Mesendoderm (in vitro differentiated cells): ENCODE measurements at regions not wholly inside any gene's neighbourhood (a gene's known extent, or its start where the extent isn't known, plus 50 kb on each side); places are given as distances from the start of the nearest gene placed in this dataset.
"Not testable (repeated sequence)": the region's sequence is repeated elsewhere in the genome, so short reads cannot be mapped to it uniquely, and the experiment has no call there.

Experiments used
- DNase-seq: peaks from one replicate; pipeline ENCODE4 v3.0.0; 2013
- H2AK5ac ChIP-seq: 2 replicates; pipeline ENCODE4 v1.6.1; 2013; ENCODE audit warnings: low read length, inconsistent platforms
- H2BK120ac ChIP-seq: 2 replicates; pipeline ENCODE4 v1.6.1; 2013; ENCODE audit warnings: low read depth, mild to moderate bottlenecking, low read length, moderate library complexity, mixed read lengths
- H2BK15ac ChIP-seq: replicated peaks from 2 replicates; pipeline ENCODE4 v1.6.1; 2013; ENCODE audit warnings: low read depth, mild to moderate bottlenecking, moderate library complexity
- H2BK5ac ChIP-seq: 2 replicates; pipeline ENCODE4 v1.6.1; 2013; ENCODE audit warnings: low read length, inconsistent platforms
- H3K18ac ChIP-seq: 2 replicates; pipeline ENCODE4 v1.6.1; 2013; ENCODE audit warnings: mild to moderate bottlenecking, low read length, mixed read lengths
- H3K23ac ChIP-seq: one replicate; pipeline ENCODE4 v1.6.1; 2013; ENCODE audit warnings: low read length
- H3K27ac ChIP-seq: 2 replicates; pipeline ENCODE4 v1.5.1; 2013; ENCODE audit warnings: low read depth, mild to moderate bottlenecking, inconsistent platforms, low read length, moderate library complexity
- H3K27me3 ChIP-seq: 2 replicates; pipeline ENCODE4 v1.6.1; 2013; ENCODE audit warnings: low read length, control low read depth, mild to moderate bottlenecking, inconsistent platforms; ENCODE audit not compliant: insufficient read depth, poor library complexity
- H3K36me3 ChIP-seq: 2 replicates; pipeline ENCODE4 v1.6.1; 2013; ENCODE audit warnings: low read length, inconsistent platforms; ENCODE audit not compliant: control insufficient read depth, insufficient read depth
- H3K4ac ChIP-seq: one replicate; pipeline ENCODE4 v1.6.1; 2013; ENCODE audit warnings: low read depth, mild to moderate bottlenecking, low read length, moderate library complexity
- H3K4me1 ChIP-seq: 2 replicates; pipeline ENCODE4 v1.6.1; 2013; ENCODE audit warnings: low read depth, low read length, inconsistent platforms; ENCODE audit not compliant: control insufficient read depth
- H3K4me2 ChIP-seq: 2 replicates; pipeline ENCODE4 v1.6.1; 2013; ENCODE audit warnings: low read length
- H3K4me3 ChIP-seq: 2 replicates; pipeline ENCODE4 v1.5.1; 2013; ENCODE audit warnings: mild to moderate bottlenecking, low read length
- H3K56ac ChIP-seq: one replicate; pipeline ENCODE4 v1.6.1; 2013; ENCODE audit warnings: low read length
- H3K79me1 ChIP-seq: 2 replicates; pipeline ENCODE4 v1.6.1; 2013; ENCODE audit warnings: low read length, inconsistent platforms
- H3K79me2 ChIP-seq: 2 replicates; pipeline ENCODE4 v1.6.1; 2013; ENCODE audit warnings: mild to moderate bottlenecking, low read length; ENCODE audit not compliant: control insufficient read depth, insufficient read depth
- H3K9ac ChIP-seq: 2 replicates; pipeline ENCODE4 v1.6.1; 2013; ENCODE audit warnings: low read length, inconsistent platforms
- H4K5ac ChIP-seq: one replicate; pipeline ENCODE4 v1.6.1; 2013; ENCODE audit warnings: low read length
- H4K8ac ChIP-seq: one replicate; pipeline ENCODE4 v1.6.1; 2013; ENCODE audit warnings: low read depth, mild to moderate bottlenecking, control low read depth, low read length, moderate library complexity
- WGBS: extraction: QIAGEN DNeasy Blood & Tissue Kit; methylation state at CpG from one replicate; pipeline ENCODE4 v1.1.7; 2013; ENCODE audit warnings: low lambda C conversion rate, missing lambda C conversion rate; ENCODE audit not compliant: insufficient coverage; ENCODE audit errors: extremely low coverage; 5-methylcytosine and 5-hydroxymethylcytosine counted together

DNA sequence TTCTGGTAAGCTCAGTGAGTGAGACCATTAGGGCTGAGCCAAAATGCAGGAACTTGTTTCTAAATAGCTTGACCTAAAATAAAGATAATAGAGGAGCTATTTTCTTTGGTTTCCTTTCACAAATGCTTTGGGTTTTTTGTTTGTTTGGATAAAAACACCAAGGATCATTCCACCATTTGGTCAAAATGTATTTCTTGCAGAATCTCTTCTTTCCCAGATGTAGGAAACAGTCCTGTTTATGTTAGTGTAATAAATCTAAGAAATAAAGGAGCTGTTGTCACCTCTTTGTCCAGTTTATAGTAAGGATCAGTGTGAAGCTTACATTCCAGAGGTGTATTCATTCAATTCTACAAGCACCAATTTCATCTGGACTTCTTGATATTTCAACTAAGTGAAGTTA is 297.8 kb downstream of the GJA1 start:
- Histone ChIP-seq H3K4ac (no peak overlapping the region), H4K8ac (no peak overlapping the region), H3K27me3 (no peaks in the 10 kb centered on the region), H3K4me1 (no peaks in the 10 kb centered on the region), H3K36me3 (no peaks in the 10 kb centered on the region), H3K18ac (no peak overlapping the region), H4K5ac (no peak overlapping the region), H3K56ac (no peak overlapping the region), H2AK5ac (no peak overlapping the region), H3K27ac (no peak overlapping the region), H2BK5ac (no peak overlapping the region), H3K4me2 (no peak overlapping the region), H2BK15ac (no peak overlapping the region), H3K9ac (no peak overlapping the region), H3K79me1 (no peaks in the 10 kb centered on the region), H2BK120ac (no peak overlapping the region), H3K79me2 (no peaks in the 10 kb centered on the region), H3K4me3 (no peak overlapping the region), H3K23ac (no peak overlapping the region)
- no peak for DNase-seq

DNA sequence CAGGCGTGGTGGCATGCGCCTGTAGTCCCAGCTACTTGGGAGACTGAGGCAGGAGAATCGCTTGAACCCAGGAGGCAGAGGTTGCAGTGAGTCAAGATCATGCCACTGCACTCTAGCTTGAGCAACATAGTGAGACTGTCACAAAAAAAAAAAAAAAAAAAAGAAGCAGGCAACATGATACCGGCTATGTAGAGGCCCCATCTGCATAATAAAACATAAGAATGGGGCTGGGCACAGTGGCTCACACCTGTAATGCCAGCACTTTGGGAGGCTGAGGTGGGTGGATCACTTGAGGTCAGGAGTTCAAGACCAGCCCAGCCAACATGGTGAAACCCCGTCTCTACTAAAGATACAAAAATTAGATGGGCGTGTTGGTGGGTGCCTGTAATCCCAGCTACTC is 304.7 kb downstream of the GJA1 start:
- WGBS, result no CpG with 5 or more reads among the region's 6 CpGs
- not testable (repeated sequence) for H3K36me3 ChIP-seq, H3K79me1 ChIP-seq, H3K9ac ChIP-seq, H3K56ac ChIP-seq, H4K5ac ChIP-seq, H3K4me2 ChIP-seq, H2BK5ac ChIP-seq, H4K8ac ChIP-seq, H2AK5ac ChIP-seq, H3K79me2 ChIP-seq, H3K23ac ChIP-seq, DNase-seq, H3K4me3 ChIP-seq, H2BK15ac ChIP-seq, H2BK120ac ChIP-seq, H3K4me1 ChIP-seq, H3K27me3 ChIP-seq, H3K4ac ChIP-seq, H3K27ac ChIP-seq, H3K18ac ChIP-seq

DNA sequence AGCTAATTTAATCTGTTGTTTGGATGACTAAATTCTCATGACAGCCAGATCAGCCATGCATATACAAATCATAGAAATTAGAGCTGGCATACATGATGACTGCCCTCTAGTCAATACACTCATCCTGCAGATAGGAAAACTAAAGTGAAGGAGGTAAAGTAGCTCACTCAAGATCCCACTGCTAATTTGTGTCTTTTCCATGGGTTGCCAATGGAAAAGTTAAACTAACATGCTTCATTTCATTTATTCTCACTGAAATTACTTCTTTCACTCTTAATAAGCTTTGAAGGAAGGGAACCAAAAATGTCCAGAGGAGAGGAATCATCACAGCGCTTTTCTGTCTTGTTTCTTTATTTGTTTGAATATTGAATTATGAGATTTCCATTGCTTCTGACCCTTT is 308.2 kb downstream of the GJA1 start:
- no peak overlapping the region for H2BK15ac ChIP-seq
- H2BK120ac ChIP-seq, result no peak overlapping the region
- WGBS, result no CpG with 5 or more reads among the region's 1 CpG
- H2AK5ac ChIP-seq, result no peak overlapping the region
- no peak overlapping the region for H3K27ac ChIP-seq
- H4K8ac ChIP-seq, result no peak overlapping the region
- H3K36me3 ChIP-seq, result no peaks in the 10 kb centered on the region
- H3K79me1 ChIP-seq, result no peaks in the 10 kb centered on the region
- H3K4me1 ChIP-seq, result peaks cover 2% of the 10 kb centered on the region
- no peak for DNase-seq
- no peak overlapping the region for H2BK5ac ChIP-seq
- no peak overlapping the region for H3K23ac ChIP-seq
- H3K4me2 ChIP-seq, result no peak overlapping the region
- H3K9ac ChIP-seq, result no peak overlapping the region
- H3K56ac ChIP-seq, result no peak overlapping the region
- no peaks in the 10 kb centered on the region for H3K27me3 ChIP-seq
- H3K4me3 ChIP-seq, result no peak overlapping the region
- no peaks in the 10 kb centered on the region for H3K79me2 ChIP-seq
- no peak overlapping the region for H4K5ac ChIP-seq
- H3K4ac ChIP-seq, result no peak overlapping the region
- H3K18ac ChIP-seq, result no peak overlapping the region

DNA sequence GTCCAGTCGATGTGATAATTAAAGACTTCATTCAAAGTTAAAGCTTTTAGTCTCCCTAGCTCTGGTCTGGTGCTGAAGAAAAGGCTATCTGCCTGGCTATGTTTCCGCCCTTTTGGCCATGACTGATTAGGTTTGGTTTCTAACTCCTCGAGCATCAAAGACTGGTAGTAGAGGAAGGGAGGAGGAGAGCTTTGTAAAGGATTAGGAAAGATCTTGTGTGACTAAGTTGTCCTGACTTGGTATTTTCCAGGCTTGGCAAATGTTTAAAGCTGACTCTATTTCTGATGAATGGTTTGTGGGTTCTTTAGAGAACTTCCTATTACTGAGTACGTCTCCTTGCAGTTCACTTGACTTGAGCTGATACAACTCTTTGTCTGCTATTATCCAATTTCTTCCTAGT is 312.9 kb downstream of the GJA1 start:
- Histone ChIP-seq H3K4ac (no peak overlapping the region), H2BK120ac (no peak overlapping the region), H3K23ac (no peak overlapping the region), H3K4me3 (no peak overlapping the region), H3K79me1 (no peaks in the 10 kb centered on the region), H3K4me2 (no peak overlapping the region), H3K27ac (no peak overlapping the region), H3K9ac (no peak overlapping the region), H2AK5ac (no peak overlapping the region), H4K5ac (no peak overlapping the region), H3K79me2 (no peaks in the 10 kb centered on the region), H3K18ac (no peak overlapping the region), H4K8ac (no peak overlapping the region), H2BK5ac (no peak overlapping the region), H3K4me1 (peaks cover 2% of the 10 kb centered on the region), H2BK15ac (no peak overlapping the region), H3K56ac (no peak overlapping the region), H3K27me3 (no peaks in the 10 kb centered on the region), H3K36me3 (no peaks in the 10 kb centered on the region)
- no CpG with 5 or more reads among the region's 4 CpGs for WGBS
- peak; percentile 16 for DNase-seq

DNA sequence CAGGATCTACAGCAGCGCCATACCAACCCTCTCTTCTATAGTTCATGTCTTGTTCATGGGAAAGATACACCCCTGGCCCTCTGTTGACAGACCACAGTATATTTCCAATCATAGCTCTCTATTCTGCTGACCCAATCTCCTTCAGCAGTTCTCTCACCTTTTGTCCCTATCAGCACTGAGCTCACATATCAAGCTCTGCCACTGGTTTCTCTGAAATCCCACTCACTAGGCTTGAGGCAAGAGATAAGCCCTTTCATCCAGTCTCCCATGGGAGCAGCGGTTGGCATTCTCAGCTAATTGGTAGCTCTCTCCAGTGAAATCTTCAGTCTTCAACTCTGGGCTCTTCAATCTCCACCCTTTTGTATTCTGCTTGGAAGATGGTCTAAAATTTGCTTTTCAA is 313.4 kb downstream of the GJA1 start:
- no peak overlapping the region for H2BK120ac ChIP-seq
- H3K79me2 ChIP-seq, result no peaks in the 10 kb centered on the region
- no peak overlapping the region for H3K4ac ChIP-seq
- H3K9ac ChIP-seq, result no peak overlapping the region
- H2AK5ac ChIP-seq, result no peak overlapping the region
- H4K8ac ChIP-seq, result no peak overlapping the region
- no peak overlapping the region for H3K18ac ChIP-seq
- no CpG with 5 or more reads among the region's 2 CpGs for WGBS
- H3K4me3 ChIP-seq, result no peak overlapping the region
- no peaks in the 10 kb centered on the region for H3K36me3 ChIP-seq
- no peaks in the 10 kb centered on the region for H3K79me1 ChIP-seq
- peaks cover 2% of the 10 kb centered on the region for H3K4me1 ChIP-seq
- H3K23ac ChIP-seq, result no peak overlapping the region
- H3K4me2 ChIP-seq, result no peak overlapping the region
- no peak overlapping the region for H3K56ac ChIP-seq
- no peak overlapping the region for H3K27ac ChIP-seq
- DNase-seq, result peak; percentile 86
- H2BK5ac ChIP-seq, result no peak overlapping the region
- H4K5ac ChIP-seq, result no peak overlapping the region
- H2BK15ac ChIP-seq, result no peak overlapping the region
- no peaks in the 10 kb centered on the region for H3K27me3 ChIP-seq

DNA sequence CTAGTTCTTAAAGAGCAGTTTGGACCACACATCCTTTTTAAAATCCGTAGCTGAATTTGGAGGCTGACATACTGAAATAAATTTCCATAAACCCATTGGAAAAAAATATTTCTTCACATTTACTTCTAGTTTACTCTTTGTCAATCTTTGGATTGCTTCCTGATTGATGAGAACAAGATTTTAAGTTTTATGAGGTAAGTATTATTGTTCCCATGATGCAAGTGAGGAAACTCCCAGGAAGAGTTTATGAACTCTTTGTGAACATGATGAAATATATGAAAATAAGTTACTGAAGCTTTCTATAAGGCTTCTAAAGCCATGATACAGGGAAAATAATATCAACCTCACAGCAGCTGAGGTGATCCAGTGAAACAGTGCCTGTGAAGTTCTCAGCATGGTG is 320.0 kb downstream of the GJA1 start:
- no peak overlapping the region for H3K27ac ChIP-seq
- H3K27me3 ChIP-seq, result no peaks in the 10 kb centered on the region
- H2AK5ac ChIP-seq, result no peak overlapping the region
- H3K18ac ChIP-seq, result no peak overlapping the region
- no peak for DNase-seq
- H4K5ac ChIP-seq, result no peak overlapping the region
- no peaks in the 10 kb centered on the region for H3K4me1 ChIP-seq
- no peak overlapping the region for H4K8ac ChIP-seq
- no peak overlapping the region for H2BK15ac ChIP-seq
- no peak overlapping the region for H3K4ac ChIP-seq
- no peaks in the 10 kb centered on the region for H3K79me2 ChIP-seq
- H2BK5ac ChIP-seq, result no peak overlapping the region
- H3K56ac ChIP-seq, result no peak overlapping the region
- no peak overlapping the region for H3K23ac ChIP-seq
- H3K4me2 ChIP-seq, result no peak overlapping the region
- WGBS, result no CpG with 5 or more reads among the region's 1 CpG
- no peaks in the 10 kb centered on the region for H3K36me3 ChIP-seq
- no peak overlapping the region for H3K4me3 ChIP-seq
- H3K79me1 ChIP-seq, result no peaks in the 10 kb centered on the region
- H3K9ac ChIP-seq, result no peak overlapping the region
- no peak overlapping the region for H2BK120ac ChIP-seq
